Naive B cell (primary cell): ENCODE measurements at regions not wholly inside any gene's neighbourhood (a gene's known extent, or its start where the extent isn't known, plus 50 kb on each side); places are given as distances from the start of the nearest gene placed in this dataset.
A peak's percentile ranks its signal among the peaks of the same experiment; 100 is the strongest.

Experiments
- ATAC-seq, 2 donors: fragments of 150-1000 bp; cut with Tn5 transposase; 2 replicates each; pipeline ENCODE4 v1.10.0; 2021; ENCODE audit warnings: low read depth in 2 of 2, mild to moderate bottlenecking in 2 of 2, moderate library complexity in 2 of 2
- DNase-seq: peaks from one replicate; pipeline ENCODE4 v3.0.0; 2022
- H3K27ac Mint-ChIP-seq, 6 donors: one replicate each; pipeline ENCODE4 v1.8.0; 2020 to 2022; ENCODE audit warnings: mild to moderate bottlenecking in 6 of 6, mixed read lengths in 6 of 6, moderate library complexity in 5 of 6, inconsistent platforms in 2 of 6
- H3K27me3 Mint-ChIP-seq, 3 donors: one replicate each; pipeline ENCODE4 v1.8.0; 2021 to 2022; ENCODE audit warnings: mixed read lengths in 3 of 3, mild to moderate bottlenecking in 1 of 3
- H3K36me3 Mint-ChIP-seq, 2 donors: one replicate each; pipeline ENCODE4 v1.8.0; 2020 to 2022; ENCODE audit warnings: mixed read lengths in 2 of 2, inconsistent platforms in 1 of 2, mild to moderate bottlenecking in 1 of 2
- H3K4me1 Mint-ChIP-seq, 3 donors: one replicate each; pipeline ENCODE4 v1.8.0; 2020 to 2022; ENCODE audit warnings: mixed read lengths in 3 of 3, inconsistent platforms in 1 of 3, mild to moderate bottlenecking in 1 of 3, moderate library complexity in 1 of 3
- H3K4me3 Mint-ChIP-seq, 8 donors: one replicate each; pipeline ENCODE4 v1.8.0; 2020 to 2022; ENCODE audit warnings: mild to moderate bottlenecking in 8 of 8, mixed read lengths in 8 of 8, moderate library complexity in 8 of 8, inconsistent platforms in 2 of 8
- H3K9me3 Mint-ChIP-seq, 7 donors: one replicate each; pipeline ENCODE4 v1.8.0; 2020 to 2022; ENCODE audit warnings: mixed read lengths in 7 of 7, mild to moderate bottlenecking in 5 of 7, inconsistent platforms in 2 of 7, moderate library complexity in 1 of 7

DNA sequence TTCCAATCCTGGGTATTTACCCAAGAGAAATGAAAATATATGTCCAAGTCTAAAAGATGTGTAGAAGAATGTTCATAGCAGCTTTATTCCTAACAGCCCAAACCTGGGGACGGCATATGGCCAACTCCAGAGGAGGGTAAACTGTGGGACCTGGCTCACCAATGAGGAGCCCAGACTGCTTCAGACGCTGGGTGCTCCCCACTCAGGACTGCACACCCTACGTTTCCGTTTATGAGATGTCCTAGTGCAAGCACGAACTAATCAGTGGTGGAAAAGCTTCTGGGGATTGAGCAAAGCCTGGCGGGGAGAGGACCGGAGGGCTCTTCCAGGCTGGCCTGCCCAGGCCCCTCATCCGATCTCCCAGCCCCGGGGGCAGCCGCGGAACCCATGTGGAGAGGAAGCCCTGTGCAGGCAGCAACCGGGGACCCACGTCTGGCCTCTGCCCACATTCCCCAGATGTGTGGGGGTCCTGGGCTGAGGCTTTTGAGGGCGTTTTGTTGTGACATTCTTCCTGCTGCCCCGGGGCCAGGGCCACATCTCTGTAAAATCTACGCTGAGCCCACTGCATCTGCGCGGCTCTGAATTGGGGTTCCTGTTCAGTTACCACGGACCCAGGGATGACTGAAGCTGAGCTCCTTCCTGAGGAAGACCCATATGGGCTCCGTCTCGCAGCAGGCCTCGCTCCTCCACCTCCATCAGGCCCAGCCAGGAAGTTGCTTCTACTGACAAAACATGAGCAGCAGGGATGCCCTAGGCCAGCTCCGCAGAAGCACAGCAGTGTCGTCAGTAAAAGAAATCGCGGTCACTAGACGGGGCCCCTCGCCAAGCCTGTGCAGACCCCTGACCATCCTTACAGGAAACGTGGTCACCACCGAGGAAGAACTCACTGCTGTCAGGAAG, 188.0 kb downstream of the DLL1 start:
- Mint-ChIP-seq H3K27ac (peak overlapping the region in 1 of 6 donors; percentile 6), H3K36me3 (peaks cover 8 to 17% of the 10 kb centered on the region in 2 donors), H3K4me3 (no peak overlapping the region), H3K27me3 (peaks cover 10 to 12% (median 12%) of the 10 kb centered on the region in 3 donors), H3K9me3 (peaks cover 5 to 12% (median 7%) of the 10 kb centered on the region in 7 donors), H3K4me1 (no peaks in the 10 kb centered on the region)
- ATAC-seq (no peak), DNase-seq (no peak)

DNA sequence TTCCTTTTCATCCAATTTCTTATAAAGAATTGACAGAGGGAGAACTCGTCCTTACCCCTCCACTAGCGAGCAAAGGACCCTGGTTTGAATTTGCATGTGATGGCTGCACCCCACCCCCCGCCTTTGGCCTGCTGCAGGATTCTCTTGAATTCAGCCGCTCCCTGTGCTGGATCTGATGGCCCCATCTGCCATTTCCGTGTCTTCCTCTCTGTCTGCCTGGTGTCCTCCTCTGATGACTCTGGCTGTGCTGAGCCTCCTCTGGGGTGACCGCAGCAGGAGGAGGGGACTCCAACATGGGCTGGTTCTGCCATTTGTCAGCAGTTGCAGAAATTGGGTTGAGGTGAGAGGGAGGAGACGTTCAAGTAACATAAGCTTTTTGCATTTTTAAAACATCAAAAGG, 188.8 kb downstream of the DLL1 start:
- Mint-ChIP-seq H3K27ac (peak overlapping the region in 1 of 6 donors; percentile 90), H3K27me3 (peaks cover 4 to 20% (median 7%) of the 10 kb centered on the region in 3 donors), H3K4me1 (peaks cover 0 to 4% (median 0%) of the 10 kb centered on the region in 3 donors), H3K9me3 (peaks cover 5 to 12% (median 7%) of the 10 kb centered on the region in 7 donors), H3K36me3 (peaks cover 8 to 17% of the 10 kb centered on the region in 2 donors), H3K4me3 (no peak overlapping the region)
- no peak for ATAC-seq
- no peak for DNase-seq

DNA sequence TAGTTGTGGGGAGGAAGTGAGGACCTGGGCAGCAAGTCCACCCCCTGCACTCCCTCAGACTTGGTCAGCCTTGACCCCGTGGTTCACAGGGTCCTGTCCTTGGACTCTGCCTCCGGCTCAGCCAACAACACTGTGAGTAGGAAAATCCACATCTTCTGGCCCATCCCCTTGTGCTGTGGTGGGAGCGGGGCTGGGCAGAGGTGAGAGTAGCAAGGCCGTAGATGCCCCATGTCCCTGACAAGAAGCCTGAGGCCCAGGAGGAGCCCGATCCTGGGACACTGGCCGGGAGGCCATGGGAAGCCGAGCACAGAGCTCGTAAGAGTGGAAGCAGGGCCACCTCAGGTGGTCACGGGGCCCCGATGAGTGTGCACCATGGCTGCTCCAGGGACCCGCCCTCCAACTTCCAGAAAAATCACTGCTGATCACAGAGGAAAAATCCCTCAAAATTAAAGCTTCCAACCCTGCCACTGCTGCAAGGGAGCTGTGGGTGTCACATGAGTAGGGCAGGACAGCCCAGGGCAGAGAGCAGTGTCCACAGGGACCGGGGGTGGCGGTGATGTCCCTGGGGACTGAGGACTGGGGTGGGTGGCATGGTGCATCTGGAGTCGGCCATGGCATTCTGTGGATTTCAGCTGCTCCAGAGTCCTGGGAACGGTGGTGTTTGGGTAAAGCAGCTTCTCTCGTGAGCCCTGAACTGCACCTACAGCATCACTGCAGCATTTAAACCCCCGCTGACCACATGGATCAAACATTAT, 189.4 kb downstream of the DLL1 start:
- Mint-ChIP-seq H3K4me1 (peaks cover 0 to 9% (median 3%) of the 10 kb centered on the region in 3 donors), H3K27ac (peak overlapping the region in 1 of 6 donors; percentile 49), H3K36me3 (peaks cover 8 to 17% of the 10 kb centered on the region in 2 donors), H3K4me3 (peak overlapping the region in 1 of 8 donors; percentile 25), H3K9me3 (peaks cover 5 to 12% (median 7%) of the 10 kb centered on the region in 7 donors), H3K27me3 (peaks cover 3 to 22% (median 4%) of the 10 kb centered on the region in 3 donors)
- DNase-seq (no peak), ATAC-seq (no peak)

DNA sequence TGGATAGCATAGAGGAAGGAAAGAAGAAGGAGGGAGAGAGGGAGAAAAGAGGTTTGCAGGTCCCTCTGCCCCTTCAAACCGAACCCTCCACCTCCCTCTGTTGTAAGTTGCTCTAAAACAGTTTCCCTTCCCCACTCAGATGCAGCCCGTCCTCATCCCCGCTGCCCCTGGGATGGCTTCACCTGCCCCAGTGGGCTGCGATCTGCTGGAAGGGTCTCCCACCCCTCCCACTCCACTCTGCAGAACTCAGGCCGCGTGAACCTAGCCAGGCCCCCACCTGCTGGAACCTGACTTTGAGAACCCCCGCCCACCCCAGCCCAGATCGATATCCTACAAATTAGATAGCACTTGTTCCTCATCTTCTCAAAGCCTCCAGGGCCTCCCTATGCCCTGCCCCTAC, 190.8 kb downstream of the DLL1 start:
- Mint-ChIP-seq H3K9me3 (peaks cover 5 to 12% (median 7%) of the 10 kb centered on the region in 7 donors), H3K4me1 (peaks cover 0 to 12% (median 7%) of the 10 kb centered on the region in 3 donors), H3K4me3 (no peak overlapping the region), H3K36me3 (peaks cover 8 to 17% of the 10 kb centered on the region in 2 donors), H3K27ac (peak overlapping the region in 1 of 6 donors; percentile 71), H3K27me3 (peaks cover 3 to 27% (median 16%) of the 10 kb centered on the region in 3 donors)
- DNase-seq: no peak
- ATAC-seq: no peak

DNA sequence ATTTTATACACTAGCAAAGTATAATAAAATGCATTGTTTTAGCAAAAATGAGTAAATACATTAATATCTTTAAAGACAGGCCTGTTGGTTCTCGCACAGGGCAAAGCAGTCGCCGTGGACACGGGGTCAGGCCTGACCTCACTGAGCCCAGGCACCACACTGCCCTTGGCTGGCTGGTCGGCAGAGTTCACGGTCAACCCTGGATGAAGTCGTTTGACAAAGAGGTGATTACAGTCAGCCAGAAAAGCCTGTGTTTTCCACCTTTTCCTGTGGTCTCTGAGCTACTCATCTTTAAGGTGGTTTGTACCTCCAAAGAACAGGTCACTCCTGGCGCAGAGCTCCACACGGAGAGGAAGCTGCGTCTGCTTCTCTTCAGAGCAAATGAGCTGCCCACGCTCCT, 191.5 kb downstream of the DLL1 start:
- Mint-ChIP-seq H3K27ac (peak overlapping the region in 1 of 6 donors; percentile 33), H3K36me3 (peaks cover 8 to 17% of the 10 kb centered on the region in 2 donors), H3K4me1 (peaks cover 0 to 12% (median 7%) of the 10 kb centered on the region in 3 donors), H3K9me3 (peaks cover 5 to 12% (median 7%) of the 10 kb centered on the region in 7 donors), H3K4me3 (no peak overlapping the region), H3K27me3 (peaks cover 0 to 27% (median 22%) of the 10 kb centered on the region in 3 donors)
- ATAC-seq: no peak
- DNase-seq: no peak

DNA sequence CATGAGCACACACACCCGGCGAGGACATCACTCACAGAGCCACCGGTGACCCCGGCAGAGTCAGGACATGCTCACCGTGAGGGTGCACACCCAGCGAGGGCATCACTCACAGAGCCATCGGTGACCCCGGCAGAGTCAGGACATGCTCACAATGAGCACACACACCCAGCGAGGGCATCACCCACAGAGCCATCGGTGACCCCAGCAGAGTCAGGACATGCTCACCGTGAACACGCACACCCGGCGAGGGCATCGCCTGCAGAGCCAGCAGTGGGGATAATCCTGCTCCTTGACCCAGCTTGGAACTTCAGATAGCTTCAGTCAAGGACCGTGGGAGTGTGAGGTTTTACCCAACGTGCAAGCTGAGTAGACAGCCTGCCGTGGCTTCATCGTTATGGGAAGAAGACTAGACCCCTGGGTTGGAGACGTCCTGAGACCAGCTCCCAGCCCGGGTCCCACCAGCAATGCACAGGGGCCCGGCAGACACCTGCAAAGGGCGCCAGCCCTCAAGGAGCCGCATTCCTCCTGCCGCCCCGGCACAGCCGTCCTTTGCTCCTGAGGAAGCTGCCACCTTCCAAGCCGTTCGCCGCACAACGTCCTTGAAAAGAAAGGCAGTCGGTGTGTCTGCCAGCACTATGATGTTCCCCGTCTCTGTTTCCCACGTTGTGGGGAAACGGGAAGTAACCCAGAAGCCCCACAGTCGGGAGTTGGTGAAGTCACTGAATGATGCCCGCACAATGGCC, 192.3 kb downstream of the DLL1 start:
- H3K4me3 Mint-ChIP-seq: no peak overlapping the region
- H3K27ac Mint-ChIP-seq: no peak overlapping the region
- DNase-seq: no peak

DNA sequence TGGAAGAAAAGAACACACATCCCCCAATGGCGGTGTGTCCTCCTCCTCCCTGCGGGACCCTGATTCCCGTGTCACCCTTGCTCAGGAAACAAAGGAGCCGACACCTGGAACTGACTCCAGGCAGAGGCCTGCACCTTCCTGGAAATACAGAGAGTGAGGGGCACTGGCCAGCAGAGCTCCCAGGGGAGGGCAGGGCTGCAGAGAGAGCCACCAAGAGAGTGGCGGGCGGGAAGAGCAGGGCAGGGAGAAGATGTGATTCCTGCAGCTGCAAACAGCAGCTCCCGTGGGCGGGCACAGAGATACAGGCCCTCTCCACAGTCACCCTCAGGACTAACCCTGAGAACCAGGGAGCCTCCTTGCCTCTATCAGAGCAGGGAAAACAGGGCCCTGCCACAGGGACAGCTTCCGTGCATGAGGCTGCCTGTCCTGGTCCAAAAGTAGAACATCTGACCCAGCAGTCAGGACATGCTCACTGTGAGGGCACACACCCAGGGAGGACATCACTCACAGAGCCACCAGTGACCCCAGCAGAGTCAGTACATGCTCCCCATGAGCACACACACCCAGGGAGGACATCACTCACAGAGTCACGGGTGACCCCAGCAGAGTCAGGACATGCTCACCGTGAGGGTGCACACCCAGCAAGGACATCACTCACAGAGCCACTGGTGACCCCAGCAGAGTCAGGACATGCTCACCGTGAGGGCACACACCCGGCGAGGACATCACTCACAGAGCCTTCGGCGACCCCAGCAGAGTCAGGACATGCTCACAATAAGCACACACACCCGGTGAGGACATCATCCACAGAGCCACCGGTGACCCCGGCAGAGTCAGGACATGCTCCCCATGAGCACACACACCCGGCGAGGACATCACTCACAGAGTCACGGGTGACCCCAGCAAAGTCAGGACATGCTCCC, 193.1 kb downstream of the DLL1 start:
- H3K4me1 Mint-ChIP-seq: peaks cover 0 to 12% (median 7%) of the 10 kb centered on the region in 3 donors
- peak overlapping the region in 2 of 6 donors; percentile 52 to 53 for H3K27ac Mint-ChIP-seq
- ATAC-seq: no peak

More for the DNA sequence above, 192.3 kb downstream of the DLL1 start:
- Mint-ChIP-seq H3K4me1 (peaks cover 0 to 12% (median 7%) of the 10 kb centered on the region in 3 donors), H3K36me3 (peaks cover 8 to 17% of the 10 kb centered on the region in 2 donors), H3K27me3 (peaks cover 0 to 27% (median 22%) of the 10 kb centered on the region in 3 donors), H3K9me3 (peaks cover 5 to 12% (median 7%) of the 10 kb centered on the region in 7 donors)
- no peak for ATAC-seq

DNA sequence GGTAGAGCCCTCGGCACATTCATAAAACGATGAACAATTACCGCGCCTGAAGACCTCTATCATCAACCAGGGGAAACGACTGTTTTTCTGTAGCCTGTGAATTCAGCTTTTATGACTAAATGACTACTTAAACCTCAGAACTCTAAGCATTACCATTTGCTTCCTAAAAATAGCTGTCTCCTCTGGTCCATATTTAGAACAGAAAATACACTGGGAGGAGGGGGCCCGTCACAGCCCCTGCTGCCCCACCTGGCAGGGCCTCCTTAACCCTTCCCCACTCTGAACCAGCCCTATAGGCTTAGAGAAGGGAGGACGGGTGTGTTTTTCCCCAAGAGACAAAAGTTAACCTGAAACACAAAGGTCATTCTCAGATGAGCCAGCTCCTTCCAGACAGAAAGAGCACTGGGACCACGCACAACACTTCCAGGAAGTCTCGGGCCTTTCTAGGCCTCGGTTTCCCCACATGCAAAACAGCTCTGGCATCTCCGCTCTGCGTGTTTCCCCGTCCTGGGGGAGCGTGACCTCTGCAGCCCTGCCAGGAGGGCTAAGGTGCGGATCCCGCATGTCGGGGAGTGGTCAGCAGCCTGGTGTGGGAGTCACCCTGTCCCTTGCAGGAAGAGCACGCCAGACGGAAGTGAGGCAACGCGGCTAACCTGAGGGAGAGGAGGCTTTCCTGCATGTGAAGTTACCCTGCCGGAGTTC, 193.9 kb downstream of the DLL1 start:
- H3K27me3 Mint-ChIP-seq: peaks cover 0 to 27% (median 22%) of the 10 kb centered on the region in 3 donors
- H3K9me3 Mint-ChIP-seq: peaks cover 5 to 12% (median 7%) of the 10 kb centered on the region in 7 donors
- DNase-seq (no peak), ATAC-seq (no peak)
- no peak overlapping the region for H3K27ac Mint-ChIP-seq
- H3K4me1 Mint-ChIP-seq: peaks cover 0 to 12% (median 7%) of the 10 kb centered on the region in 3 donors
- H3K4me3 Mint-ChIP-seq: peak overlapping the region in 1 of 8 donors; percentile 36
- peaks cover 8 to 17% of the 10 kb centered on the region in 2 donors for H3K36me3 Mint-ChIP-seq

More for the DNA sequence above, 193.1 kb downstream of the DLL1 start:
- peaks cover 8 to 17% of the 10 kb centered on the region in 2 donors for H3K36me3 Mint-ChIP-seq
- H3K4me3 Mint-ChIP-seq: no peak overlapping the region
- peaks cover 0 to 27% (median 22%) of the 10 kb centered on the region in 3 donors for H3K27me3 Mint-ChIP-seq
- H3K9me3 Mint-ChIP-seq: peaks cover 5 to 12% (median 7%) of the 10 kb centered on the region in 7 donors
- no peak for DNase-seq

DNA sequence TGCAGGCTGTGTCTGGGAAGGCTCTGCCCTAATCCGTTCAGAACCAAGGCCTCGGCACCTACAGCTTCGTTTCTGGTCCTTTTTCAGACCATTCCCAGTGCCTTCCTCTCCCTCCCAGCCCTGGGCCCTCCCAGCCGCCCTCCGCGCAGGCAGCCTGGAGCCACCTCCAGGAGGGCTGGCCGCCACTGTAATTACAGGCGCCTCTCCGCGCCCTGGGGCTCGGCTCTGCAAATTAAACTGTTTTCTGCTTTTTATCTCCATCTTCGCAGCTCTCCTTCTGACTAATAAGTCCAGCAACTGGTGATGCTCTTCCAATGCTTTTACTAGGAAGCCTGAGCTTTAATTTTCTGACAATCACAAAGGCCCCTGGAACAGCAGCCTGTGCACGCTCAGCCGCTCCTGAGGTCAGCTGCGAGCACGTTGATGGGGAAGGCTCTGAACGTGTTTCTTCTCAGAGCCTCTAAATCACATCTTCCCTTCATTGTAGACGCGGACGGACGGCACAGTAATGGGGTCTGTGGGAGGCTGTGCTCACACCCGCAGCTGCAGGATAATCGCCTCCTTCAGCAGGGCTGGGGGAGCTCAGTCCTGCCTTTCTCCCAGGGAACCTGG, 194.6 kb downstream of the DLL1 start:
- Mint-ChIP-seq H3K9me3 (peaks cover 5 to 12% (median 7%) of the 10 kb centered on the region in 7 donors), H3K36me3 (peaks cover 8 to 17% of the 10 kb centered on the region in 2 donors), H3K4me1 (peaks cover under 1 to 12% (median 7%) of the 10 kb centered on the region in 3 donors), H3K27ac (no peak overlapping the region), H3K27me3 (peaks cover 0 to 27% (median 22%) of the 10 kb centered on the region in 3 donors), H3K4me3 (peak overlapping the region in 1 of 8 donors; percentile 36)
- ATAC-seq (no peak), DNase-seq (no peak)

DNA sequence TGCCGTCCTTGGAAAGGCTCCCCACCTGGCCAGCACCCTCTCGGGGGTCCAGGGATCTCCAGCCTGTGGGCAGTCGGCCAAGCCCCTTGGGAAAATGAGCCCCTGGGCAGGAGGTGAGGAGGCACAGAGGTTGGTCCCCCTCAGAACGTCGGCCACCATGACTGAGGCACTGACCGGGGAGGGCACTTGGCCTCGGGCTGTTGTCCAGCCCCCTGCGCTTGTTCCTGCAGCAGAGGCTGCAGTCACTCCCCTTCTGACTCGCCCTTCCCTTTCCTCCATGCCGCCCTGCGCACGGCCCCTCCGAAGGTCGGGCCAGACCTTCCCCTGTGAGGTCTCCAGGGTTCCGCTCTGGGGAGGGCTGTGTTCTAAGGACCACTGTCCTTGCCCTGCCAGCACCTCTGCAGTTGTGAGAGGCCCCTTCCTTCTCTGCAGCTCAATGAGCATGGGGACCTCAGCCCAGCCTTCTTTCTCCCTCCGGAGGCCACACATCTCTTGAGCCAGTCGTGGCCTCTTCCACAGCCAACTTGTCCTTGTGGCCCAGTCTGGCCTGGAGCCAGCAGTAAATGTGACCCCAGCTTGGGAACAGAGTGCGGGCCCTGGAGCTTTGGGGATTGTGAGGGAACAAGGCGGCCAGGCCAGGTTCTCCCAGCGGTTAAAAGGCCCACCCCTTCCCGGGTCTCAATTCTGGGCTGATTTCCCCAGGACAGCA, 195.5 kb downstream of the DLL1 start:
- Mint-ChIP-seq H3K4me3 (no peak overlapping the region), H3K27me3 (peaks cover 0 to 27% (median 22%) of the 10 kb centered on the region in 3 donors), H3K9me3 (peaks cover under 1 to 6% (median 2%) of the 10 kb centered on the region in 7 donors), H3K27ac (no peak overlapping the region), H3K4me1 (peaks cover 9 to 18% (median 14%) of the 10 kb centered on the region in 3 donors), H3K36me3 (peaks cover 2 to 10% of the 10 kb centered on the region in 2 donors)
- no peak for ATAC-seq
- no peak for DNase-seq
